C4-2B (cell line): ENCODE measurements at regions not wholly inside any gene's neighbourhood (a gene's known extent, or its start where the extent isn't known, plus 50 kb on each side); places are given as distances from the start of the nearest gene placed in this dataset.

ENCODE experiments used
- ZFX ChIP-seq: fragments of 450-650 bp; IDR thresholded peaks from 2 replicates; pipeline ENCODE4 v1.6.1; 2017
- TF ChIP-seq, protein P1 (sequence below): fragments of 450-650 bp; conservative IDR thresholded peaks from 2 replicates; pipeline ENCODE4 v1.5.1; 2017; ENCODE audit warnings: mild to moderate bottlenecking

DNA sequence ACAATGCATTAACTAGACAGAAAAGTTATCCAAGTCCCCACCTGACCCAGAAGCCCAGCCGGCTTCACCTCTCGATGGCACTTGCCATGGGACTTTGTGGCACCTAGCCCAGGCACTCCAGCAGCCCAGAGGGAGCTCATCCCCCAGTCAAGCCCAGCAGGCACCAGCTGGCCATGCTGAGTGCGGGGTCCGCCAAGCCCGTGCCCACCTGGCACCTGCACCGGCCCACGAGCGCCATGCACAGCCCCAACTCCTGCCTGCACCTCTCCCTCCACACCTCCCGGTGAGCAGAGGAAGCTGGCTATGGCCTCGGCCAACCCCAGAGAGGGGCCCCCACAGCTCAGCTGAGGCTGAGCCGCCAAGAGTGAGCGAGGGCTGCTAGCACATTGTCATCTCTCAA lies 1759.1 kb downstream of the OLFM4 start:
- TF ChIP-seq, protein P1, sequence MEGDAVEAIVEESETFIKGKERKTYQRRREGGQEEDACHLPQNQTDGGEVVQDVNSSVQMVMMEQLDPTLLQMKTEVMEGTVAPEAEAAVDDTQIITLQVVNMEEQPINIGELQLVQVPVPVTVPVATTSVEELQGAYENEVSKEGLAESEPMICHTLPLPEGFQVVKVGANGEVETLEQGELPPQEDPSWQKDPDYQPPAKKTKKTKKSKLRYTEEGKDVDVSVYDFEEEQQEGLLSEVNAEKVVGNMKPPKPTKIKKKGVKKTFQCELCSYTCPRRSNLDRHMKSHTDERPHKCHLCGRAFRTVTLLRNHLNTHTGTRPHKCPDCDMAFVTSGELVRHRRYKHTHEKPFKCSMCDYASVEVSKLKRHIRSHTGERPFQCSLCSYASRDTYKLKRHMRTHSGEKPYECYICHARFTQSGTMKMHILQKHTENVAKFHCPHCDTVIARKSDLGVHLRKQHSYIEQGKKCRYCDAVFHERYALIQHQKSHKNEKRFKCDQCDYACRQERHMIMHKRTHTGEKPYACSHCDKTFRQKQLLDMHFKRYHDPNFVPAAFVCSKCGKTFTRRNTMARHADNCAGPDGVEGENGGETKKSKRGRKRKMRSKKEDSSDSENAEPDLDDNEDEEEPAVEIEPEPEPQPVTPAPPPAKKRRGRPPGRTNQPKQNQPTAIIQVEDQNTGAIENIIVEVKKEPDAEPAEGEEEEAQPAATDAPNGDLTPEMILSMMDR = no peak
- no peak for TF ChIP-seq ZFX
